ENCODE measurements at regions not wholly inside any gene's neighbourhood (a gene's known extent, or its start where the extent isn't known, plus 50 kb on each side); places are given as distances from the start of the nearest gene placed in this dataset.
"Not testable (repeated sequence)": the region's sequence is repeated elsewhere in the genome, so short reads cannot be mapped to it uniquely, and the experiment has no call there.

GRCh38 chr14:48580692-48581091 lies 905.3 kb upstream of the MDGA2 start:
- DNase-seq (ENCODE audit: low read depth) = no peak

GRCh38 chr14:48575772-48576171 lies 900.4 kb upstream of the MDGA2 start:
- DNase-seq (ENCODE audit: low read depth) = no peak

GRCh38 chr14:48568688-48569087 lies 893.3 kb upstream of the MDGA2 start:
- no peak for DNase-seq (ENCODE audit: low read depth)

GRCh38 chr14:48568252-48568651 lies 892.8 kb upstream of the MDGA2 start:
- DNase-seq (ENCODE audit: low read depth) = no peak

GRCh38 chr14:48563489-48563888 lies 888.1 kb upstream of the MDGA2 start:
- no peak for DNase-seq (ENCODE audit: low read depth)

- not testable (repeated sequence) for DNase-seq (ENCODE audit: low read depth)
Measured at GRCh38 chr14:48561438-48561837, 886.0 kb upstream of the MDGA2 start.

GRCh38 chr14:48560421-48560820 lies 885.0 kb upstream of the MDGA2 start:
- no peak for DNase-seq (ENCODE audit: low read depth)

GRCh38 chr14:48553443-48553842 lies 878.0 kb upstream of the MDGA2 start:
- no peak for DNase-seq (ENCODE audit: low read depth)

GRCh38 chr14:48546996-48547395 lies 871.6 kb upstream of the MDGA2 start:
- DNase-seq (ENCODE audit: low read depth) = no peak

- DNase-seq (ENCODE audit: low read depth) = no peak
Measured at GRCh38 chr14:48537600-48537999, 862.2 kb upstream of the MDGA2 start.

GRCh38 chr14:48536318-48536717 lies 860.9 kb upstream of the MDGA2 start:
- DNase-seq (ENCODE audit: low read depth) = no peak

GRCh38 chr14:48527832-48528231 lies 852.4 kb upstream of the MDGA2 start:
- no peak for DNase-seq (ENCODE audit: low read depth)

GRCh38 chr14:48526307-48526706 lies 850.9 kb upstream of the MDGA2 start:
- no peak for DNase-seq (ENCODE audit: low read depth)

- no peak for DNase-seq (ENCODE audit: low read depth)
Measured at GRCh38 chr14:48504921-48505320, 829.5 kb upstream of the MDGA2 start.

- no peak for DNase-seq (ENCODE audit: low read depth)
Measured at GRCh38 chr14:48490756-48491155, 815.4 kb upstream of the MDGA2 start.

GRCh38 chr14:48473944-48474343 lies 798.5 kb upstream of the MDGA2 start:
- no peak for DNase-seq (ENCODE audit: low read depth)

- DNase-seq (ENCODE audit: low read depth) = no peak
Measured at GRCh38 chr14:48456051-48456450, 780.6 kb upstream of the MDGA2 start.

GRCh38 chr14:48454887-48455286 lies 779.5 kb upstream of the MDGA2 start:
- no peak for DNase-seq (ENCODE audit: low read depth)

- DNase-seq (ENCODE audit: low read depth) = no peak
Measured at GRCh38 chr14:48452437-48452995, 777.1 kb upstream of the MDGA2 start.

- no peak for DNase-seq (ENCODE audit: low read depth)
Measured at GRCh38 chr14:48435221-48435620, 759.8 kb upstream of the MDGA2 start.

- DNase-seq (ENCODE audit: low read depth) = no peak
Measured at GRCh38 chr14:48430805-48431204, 755.4 kb upstream of the MDGA2 start.

- DNase-seq (ENCODE audit: low read depth) = no peak
Measured at GRCh38 chr14:48429512-48429911, 754.1 kb upstream of the MDGA2 start.

GRCh38 chr14:48417715-48418500 lies 742.5 kb upstream of the MDGA2 start:
- no peak for DNase-seq (ENCODE audit: low read depth)

- DNase-seq (ENCODE audit: low read depth) = no peak
Measured at GRCh38 chr14:48401321-48401720, 725.9 kb upstream of the MDGA2 start.

Measured in T-helper 22 cell (primary cell).